IMR-90 (cell line): ENCODE measurements at regions not wholly inside any gene's neighbourhood (a gene's known extent, or its start where the extent isn't known, plus 50 kb on each side); places are given as distances from the start of the nearest gene placed in this dataset.

Experiments used
- ATAC-seq: fragments of 200-7000 bp; cut with Tn5 transposase; 2 replicates; pipeline ENCODE4 v1.9.1; 2020; ENCODE audit warnings: low read depth, mild to moderate bottlenecking, moderate library complexity
- BruUV-seq: library from RNA; stranded (reverse); fragments of 400-500 nt; replicated peaks from 2 replicates; lab custom pipeline; 2021; lab: Mats Ljungman, UMichigan
- CTCF ChIA-PET: fragments of 300-600 bp; formaldehyde crosslinking; extraction: SDS; loops from one replicate; lab custom pipeline; 2021; ENCODE audit warnings: antibody characterized with exemption; lab: Yijun Ruan, JAX
- POLR2A ChIA-PET: fragments of 300-600 bp; sonication (Branson Sonifier 250); formaldehyde crosslinking; loops from one replicate; lab custom pipeline; 2022; ENCODE audit warnings: antibody characterized with exemption; ENCODE audit not compliant: unreplicated experiment; lab: Charles Lee
- DNase-seq: peaks from one replicate; pipeline ENCODE4 v3.0.0; 2013
- H2AFZ ChIP-seq: replicated peaks from 2 replicates; pipeline ENCODE3; 2013; ENCODE audit warnings: low read length, mild to moderate bottlenecking; ENCODE audit not compliant: poor library complexity
- H2AK5ac ChIP-seq: 2 replicates; pipeline ENCODE4 v1.6.1; 2013; ENCODE audit warnings: low read depth, low read length, inconsistent platforms
- H2AK9ac ChIP-seq: replicated peaks from 2 replicates; pipeline ENCODE3; 2013; ENCODE audit warnings: mild to moderate bottlenecking, low read depth, low read length, moderate library complexity; ENCODE audit not compliant: poor library complexity
- H2BK120ac ChIP-seq: 2 replicates; pipeline ENCODE4 v1.6.1; 2013; ENCODE audit warnings: low read depth, low read length, inconsistent platforms
- H2BK15ac ChIP-seq: 3 replicates; pipeline ENCODE4 v1.6.1; 2013; ENCODE audit warnings: low read depth, low read length, inconsistent platforms
- H2BK20ac ChIP-seq: 2 replicates; pipeline ENCODE4 v1.6.1; 2013; ENCODE audit warnings: low read depth, mild to moderate bottlenecking, inconsistent platforms, low read length, moderate library complexity
- H2BK5ac ChIP-seq: 2 replicates; pipeline ENCODE4 v1.6.1; 2013; ENCODE audit warnings: mild to moderate bottlenecking, low read depth, low read length, inconsistent platforms; ENCODE audit not compliant: poor library complexity, severe bottlenecking
- H3K14ac ChIP-seq: replicated peaks from 2 replicates; pipeline ENCODE4 v1.6.1; 2013; ENCODE audit warnings: low read depth, low read length, inconsistent platforms
- H3K18ac ChIP-seq: 2 replicates; pipeline ENCODE4 v1.6.1; 2013; ENCODE audit warnings: low read depth, low read length, control low read depth
- H3K23ac ChIP-seq: 2 replicates; pipeline ENCODE4 v1.6.1; 2013; ENCODE audit warnings: low read depth, low read length, inconsistent platforms
- H3K27ac ChIP-seq: 2 replicates; pipeline ENCODE4 v1.5.1; 2013; ENCODE audit warnings: mild to moderate bottlenecking, control low read depth, low read length; ENCODE audit not compliant: insufficient read depth
- H3K27me3 ChIP-seq: 2 replicates; pipeline ENCODE4 v1.6.1; 2013; ENCODE audit warnings: low read length; ENCODE audit not compliant: control insufficient read depth, insufficient read depth
- H3K36me3 ChIP-seq: 2 replicates; pipeline ENCODE4 v1.6.1; 2013; ENCODE audit warnings: low read length, mixed read lengths; ENCODE audit not compliant: control insufficient read depth, insufficient read depth
- H3K4ac ChIP-seq: 2 replicates; pipeline ENCODE4 v1.6.1; 2013; ENCODE audit warnings: low read depth, low read length, inconsistent platforms
- H3K4me1 ChIP-seq: 2 replicates; pipeline ENCODE4 v1.6.1; 2013; ENCODE audit warnings: low read length, mixed read lengths; ENCODE audit not compliant: control insufficient read depth, insufficient read depth
- H3K4me2 ChIP-seq: 2 replicates; pipeline ENCODE4 v1.6.1; 2013; ENCODE audit warnings: low read depth, mild to moderate bottlenecking, control low read depth, low read length, moderate library complexity
- H3K4me3 ChIP-seq: 2 replicates; pipeline ENCODE4 v1.5.1; 2013; ENCODE audit warnings: low read depth, mild to moderate bottlenecking, control low read depth, low read length, moderate library complexity; ENCODE audit not compliant: insufficient read depth
- H3K56ac ChIP-seq: 2 replicates; pipeline ENCODE4 v1.6.1; 2013; ENCODE audit warnings: low read length, inconsistent platforms; ENCODE audit not compliant: insufficient read depth; ENCODE audit errors: extremely low read depth
- H3K79me1 ChIP-seq, 2 experiments: 2 replicates each; pipeline ENCODE4 v1.6.1; 2013; ENCODE audit warnings: low read length in 2 of 2, inconsistent platforms in 1 of 2, low read depth in 1 of 2
- H3K9ac ChIP-seq: 2 replicates; pipeline ENCODE4 v1.6.1; 2013; ENCODE audit warnings: low read depth, low read length, control low read depth
- H3K9me1 ChIP-seq: 2 replicates; pipeline ENCODE4 v1.6.1; 2013; ENCODE audit warnings: low read length, inconsistent platforms; ENCODE audit not compliant: insufficient read depth
- H3K9me3 ChIP-seq: 2 replicates; pipeline ENCODE4 v1.6.1; 2013; ENCODE audit warnings: low read length; ENCODE audit not compliant: control insufficient read depth, insufficient read depth
- H4K20me1 ChIP-seq: 2 replicates; pipeline ENCODE4 v1.6.1; 2013; ENCODE audit warnings: low read length, inconsistent platforms; ENCODE audit not compliant: insufficient read depth
- H4K5ac ChIP-seq: 2 replicates; pipeline ENCODE4 v1.6.1; 2013; ENCODE audit warnings: mild to moderate bottlenecking, low read depth, low read length, control low read depth
- H4K8ac ChIP-seq, 2 experiments: 2 replicates each; pipeline ENCODE4 v1.6.1; 2013; ENCODE audit warnings: low read depth in 2 of 2, low read length in 2 of 2, control low read depth in 1 of 2, inconsistent platforms in 1 of 2
- H4K91ac ChIP-seq: 2 replicates; pipeline ENCODE4 v1.6.1; 2013; ENCODE audit warnings: low read depth, low read length, inconsistent platforms; ENCODE audit not compliant: insufficient read depth
- CHD1 ChIP-seq: IDR thresholded peaks from 2 replicates; pipeline ENCODE4 v1.6.1; 2012; ENCODE audit warnings: low read depth, low read length, improper control_type of control experiment
- WGBS, 2 experiments: methylation state at CpG; one replicate each; pipeline versions ENCODE4 v1.1.5 to v1.1.7; 2013; ENCODE audit warnings: missing lambda C conversion rate in 2 of 2; ENCODE audit not compliant: insufficient read length in 1 of 2; ENCODE audit errors: extremely low coverage in 2 of 2; 5-methylcytosine and 5-hydroxymethylcytosine counted together
- dilution Hi-C: fragments of 300-500 bp; cut with HindIII; formaldehyde crosslinking; loops from one replicate; pipeline ENCODE4 v1.14.3; 2018; ENCODE audit warnings: low sequenced_read_pairs; ENCODE audit not compliant: unreplicated experiment
- in situ Hi-C: fragments of 300-500 bp; cut with MboI; formaldehyde crosslinking; loops from 3 replicates; pipeline ENCODE4 v1.14.3; 2019; ENCODE audit warnings: low sequenced_read_pairs, inconsistent platforms, mixed read lengths
- intact Hi-C: fragments of 100-400 bp; cut with micrococcal nuclease; formaldehyde crosslinking; loops from 2 replicates; pipeline ENCODE4 v1.10.0; 2022
- TF ChIP-seq, protein P1 (sequence below): fragments of 150-350 bp; IDR thresholded peaks from 2 replicates; pipeline ENCODE4 v1.6.1; 2016; ENCODE audit warnings: low read depth, mild to moderate bottlenecking, low read length, moderate library complexity, borderline replicate concordance

DNA sequence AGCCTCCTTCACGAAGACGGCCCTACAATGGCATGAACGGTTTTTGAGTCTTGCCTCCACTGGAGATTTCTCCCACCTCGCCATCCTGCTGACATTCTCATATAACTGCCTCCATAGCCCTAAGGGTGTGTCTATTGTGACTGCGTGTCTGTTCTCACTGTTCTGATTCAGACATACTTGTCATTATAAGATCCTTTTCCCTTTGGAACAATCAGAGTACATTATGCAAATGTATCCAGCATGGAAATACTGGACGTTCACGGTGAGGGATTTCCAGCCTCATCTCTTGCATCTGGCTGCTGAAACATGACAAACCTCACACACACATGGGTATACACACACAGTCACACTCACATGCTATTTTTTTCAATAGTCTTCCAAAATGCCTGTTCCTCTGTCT lies 402.1 kb downstream of the DIRAS2 start:
- no peak overlapping the region for H2BK20ac ChIP-seq
- no peaks in the 10 kb centered on the region for H3K4me1 ChIP-seq
- no TSS peak for BruUV-seq
- no peak for DNase-seq
- H3K9ac ChIP-seq, result no peak overlapping the region
- no peak overlapping the region for H3K27ac ChIP-seq
- H3K9me1 ChIP-seq, result no peaks in the 10 kb centered on the region
- no peak overlapping the region for H3K4me2 ChIP-seq
- WGBS, 2 experiments, result 34% methylated on average over 3 of the region's 7 CpGs; no CpG with 5 or more reads in 1 of the 2 experiments
- H3K4me3 ChIP-seq, result no peak overlapping the region
- H2BK5ac ChIP-seq, result no peak overlapping the region
- no peak overlapping the region for H3K14ac ChIP-seq
- no peak overlapping the region for H2AK9ac ChIP-seq
- no peaks in the 10 kb centered on the region for H3K27me3 ChIP-seq
- H2BK15ac ChIP-seq, result no peak overlapping the region
- H4K20me1 ChIP-seq, result no peaks in the 10 kb centered on the region
- no peak overlapping the region for H4K91ac ChIP-seq
- dilution Hi-C loops (no loop called here), in situ Hi-C loops (no loop called here), intact Hi-C loops (no loop called here)
- ChIA-PET CTCF (no interaction called here), POLR2A (no interaction called here)
- H3K9me3 ChIP-seq, result no peaks in the 10 kb centered on the region
- no peaks in the 10 kb centered on the region for H3K79me1 ChIP-seq
- H2BK120ac ChIP-seq, result no peak overlapping the region
- no peak overlapping the region for H4K8ac ChIP-seq
- no peak overlapping the region for H3K4ac ChIP-seq
- TF ChIP-seq, protein P1, sequence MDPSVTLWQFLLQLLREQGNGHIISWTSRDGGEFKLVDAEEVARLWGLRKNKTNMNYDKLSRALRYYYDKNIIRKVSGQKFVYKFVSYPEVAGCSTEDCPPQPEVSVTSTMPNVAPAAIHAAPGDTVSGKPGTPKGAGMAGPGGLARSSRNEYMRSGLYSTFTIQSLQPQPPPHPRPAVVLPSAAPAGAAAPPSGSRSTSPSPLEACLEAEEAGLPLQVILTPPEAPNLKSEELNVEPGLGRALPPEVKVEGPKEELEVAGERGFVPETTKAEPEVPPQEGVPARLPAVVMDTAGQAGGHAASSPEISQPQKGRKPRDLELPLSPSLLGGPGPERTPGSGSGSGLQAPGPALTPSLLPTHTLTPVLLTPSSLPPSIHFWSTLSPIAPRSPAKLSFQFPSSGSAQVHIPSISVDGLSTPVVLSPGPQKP, result no peak
- TF ChIP-seq CHD1, result no peak
- H3K18ac ChIP-seq, result no peak overlapping the region
- no peak overlapping the region for H3K56ac ChIP-seq
- H3K36me3 ChIP-seq, result no peaks in the 10 kb centered on the region
- no peak overlapping the region for H3K23ac ChIP-seq
- H4K5ac ChIP-seq, result no peak overlapping the region
- no peak overlapping the region for H2AK5ac ChIP-seq
- H2AFZ ChIP-seq, result no peak overlapping the region
- no peak for ATAC-seq
